Uterus (tissue), 2 donors: ENCODE measurements at regions not wholly inside any gene's neighbourhood (a gene's known extent, or its start where the extent isn't known, plus 50 kb on each side); places are given as distances from the start of the nearest gene placed in this dataset.

Experiments
- CTCF ChIP-seq, 4 experiments: fragments of 200-600 bp in 2 of 4; fragments of 450-650 bp in 2 of 4; sonication (generic) in 2 of 4; IDR thresholded peaks; one replicate each; pipeline ENCODE4 v1.5.1; 2016 to 2019; ENCODE audit warnings: antibody characterized with exemption in 4 of 4, mild to moderate bottlenecking in 2 of 4, moderate library complexity in 1 of 4
- POLR2A ChIP-seq, 2 donors: fragments of 450-650 bp; IDR thresholded peaks; one replicate each; pipeline ENCODE4 v1.6.1; 2016; ENCODE audit warnings: antibody characterized with exemption in 2 of 2, mild to moderate bottlenecking in 1 of 2, moderate library complexity in 1 of 2

GRCh38 chr12:24198936-24199671, 249.6 kb upstream of the SOX5 start:
- no peak for TF ChIP-seq POLR2A (IDR thresholded peaks at IDR 0.05)
- TF ChIP-seq CTCF (IDR thresholded peaks at IDR 0.05), result no peak
